ENCODE measurements at regions not wholly inside any gene's neighbourhood (a gene's known extent, or its start where the extent isn't known, plus 50 kb on each side); places are given as distances from the start of the nearest gene placed in this dataset.
"Not testable (repeated sequence)": the region's sequence is repeated elsewhere in the genome, so short reads cannot be mapped to it uniquely, and the experiment has no call there.

- DNase-seq, result no peak
- Histone ChIP-seq H3K27me3 (no peaks in the 10 kb centered on the region), H3K9me3 (replicated peaks in 1 of 3) (no peaks in the 10 kb centered on the region), H3K36me3 (replicated peaks in 1 of 2) (no peaks in the 10 kb centered on the region), H3K4me3 (no peak overlapping the region), H3K27ac (no peak overlapping the region), H3K4me1 (replicated peaks in 1 of 2) (no peaks in the 10 kb centered on the region)
- intact Hi-C loops (cut with DNase I), result no loop called here
- TF ChIP-seq CTCF (IDR thresholded peaks at IDR 0.05) (no peak), POLR2A (IDR thresholded peaks at IDR 0.05) (no peak)
- WGBS, 4 donors, result 67 to 79% (median 70%) methylated on average over 3 of the region's 3 CpGs
Observed at GRCh38 chr4:33850371-33850902, 2393.9 kb downstream of the ARAP2 start.

- H3K4me3 ChIP-seq; intact Hi-C loops (cut with DNase I); H3K9me3 ChIP-seq (replicated peaks in 1 of 3); H3K27me3 ChIP-seq; DNase-seq; H3K36me3 ChIP-seq (replicated peaks in 1 of 2); H3K4me1 ChIP-seq (replicated peaks in 1 of 2); H3K27ac ChIP-seq: not testable (repeated sequence)
Observed at GRCh38 chr4:33853670-33854069, 2390.6 kb downstream of the ARAP2 start.

GRCh38 chr4:33864290-33864859, 2379.9 kb downstream of the ARAP2 start:
- Histone ChIP-seq H3K4me3 (no peak overlapping the region), H3K36me3 (replicated peaks in 1 of 2) (no peaks in the 10 kb centered on the region), H3K27me3 (no peaks in the 10 kb centered on the region), H3K27ac (no peak overlapping the region), H3K9me3 (replicated peaks in 1 of 3) (peaks cover 0 to 5% (median 0%) of the 10 kb centered on the region in 3 donors), H3K4me1 (replicated peaks in 1 of 2) (no peaks in the 10 kb centered on the region)
- WGBS, 4 donors, result 64 to 86% (median 78%) methylated on average over 2 to 6 of the region's 6 CpGs
- TF ChIP-seq POLR2A (IDR thresholded peaks at IDR 0.05) (no peak), CTCF (IDR thresholded peaks at IDR 0.05) (no peak)
- intact Hi-C loops (cut with DNase I), result no loop called here
- DNase-seq, result no peak

- H3K9me3 ChIP-seq (replicated peaks in 1 of 3), result no peaks in the 10 kb centered on the region
- intact Hi-C loops (cut with DNase I), result no loop called here
- H3K27ac ChIP-seq, result no peak overlapping the region
- no peaks in the 10 kb centered on the region for H3K27me3 ChIP-seq
- no peak for TF ChIP-seq CTCF (IDR thresholded peaks at IDR 0.05)
- no peak for TF ChIP-seq POLR2A (IDR thresholded peaks at IDR 0.05)
- no peak for DNase-seq
- H3K4me3 ChIP-seq, result no peak overlapping the region
- H3K4me1 ChIP-seq (replicated peaks in 1 of 2), result no peaks in the 10 kb centered on the region
- no peaks in the 10 kb centered on the region for H3K36me3 ChIP-seq (replicated peaks in 1 of 2)
- WGBS, 4 donors, result 48 to 89% (median 59%) methylated on average over 1 of the region's 1 CpG
Observed at GRCh38 chr4:33873791-33874190, 2370.5 kb downstream of the ARAP2 start.

- no peak overlapping the region for H3K4me3 ChIP-seq
- intact Hi-C loops (cut with DNase I), result no loop called here
- no peaks in the 10 kb centered on the region for H3K27me3 ChIP-seq
- no peak overlapping the region for H3K27ac ChIP-seq
- no peaks in the 10 kb centered on the region for H3K4me1 ChIP-seq (replicated peaks in 1 of 2)
- H3K36me3 ChIP-seq (replicated peaks in 1 of 2), result no peaks in the 10 kb centered on the region
- H3K9me3 ChIP-seq (replicated peaks in 1 of 3), result no peaks in the 10 kb centered on the region
- no peak for DNase-seq
- TF ChIP-seq CTCF (IDR thresholded peaks at IDR 0.05) (no peak), POLR2A (IDR thresholded peaks at IDR 0.05) (no peak)
Observed at GRCh38 chr4:33878710-33879109, 2365.6 kb downstream of the ARAP2 start.

All from adrenal gland (tissue), 9 donors.